ENCODE measurements at regions not wholly inside any gene's neighbourhood (a gene's known extent, or its start where the extent isn't known, plus 50 kb on each side); places are given as distances from the start of the nearest gene placed in this dataset.

DNA sequence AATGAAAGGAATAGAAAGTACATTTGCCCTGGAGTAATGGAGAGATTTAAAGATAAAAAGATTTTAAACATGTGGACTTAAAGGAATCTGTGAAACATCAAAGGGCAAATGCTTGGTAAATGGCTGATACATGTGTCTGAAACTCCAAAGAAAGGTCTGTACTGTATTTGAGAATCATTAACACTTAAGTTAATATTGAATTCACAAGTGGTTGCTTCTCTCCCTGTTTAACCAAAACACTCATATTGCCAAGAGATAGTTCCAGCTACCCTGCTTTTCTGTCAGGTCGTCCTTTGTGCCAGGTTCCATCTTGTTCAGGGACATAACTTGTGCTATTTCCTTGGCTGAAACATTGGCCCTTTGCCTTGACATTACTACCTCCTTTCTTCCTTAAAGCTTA lies 171.3 kb upstream of the HS3ST5 start:
- DNase-seq: no peak

DNA sequence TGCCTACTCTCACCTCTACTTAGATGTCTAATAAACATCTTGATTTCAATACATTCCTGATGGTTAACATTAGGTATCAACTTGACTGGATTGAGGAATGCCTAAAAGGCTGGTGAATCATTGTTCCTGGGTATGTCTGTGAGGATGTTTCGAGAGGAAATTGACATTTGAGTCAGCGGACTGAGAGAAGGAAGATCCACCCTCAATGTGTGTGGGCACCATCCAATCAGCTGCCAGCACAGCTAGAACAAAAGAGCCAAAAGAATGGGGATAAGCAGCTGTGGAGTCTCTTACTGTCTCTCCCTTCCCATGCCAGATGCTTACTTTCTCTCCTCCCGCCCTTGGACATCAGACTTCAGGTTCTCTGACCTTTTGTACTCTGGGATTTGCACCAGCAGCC lies 128.6 kb upstream of the HS3ST5 start:
- DNase-seq: no peak

DNA sequence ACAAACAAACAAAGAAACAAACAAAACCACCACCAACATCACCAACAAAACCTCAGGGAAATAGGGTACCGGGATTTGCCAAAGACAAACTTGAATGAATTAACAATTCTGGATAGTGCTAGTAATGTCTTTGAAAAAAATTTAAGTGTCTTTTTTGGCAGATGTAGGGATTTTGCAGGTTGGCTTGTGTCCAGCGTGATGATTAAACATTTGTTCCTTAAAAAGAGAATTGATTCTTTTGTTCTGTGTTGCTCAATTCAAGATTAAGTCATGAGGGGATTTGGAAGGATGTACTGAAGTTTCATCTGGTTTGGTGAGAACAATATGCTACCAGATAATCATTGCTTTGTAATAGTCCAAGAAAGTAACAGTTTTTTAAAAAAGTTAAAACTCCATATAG lies 125.1 kb upstream of the HS3ST5 start:
- DNase-seq: no peak

DNA sequence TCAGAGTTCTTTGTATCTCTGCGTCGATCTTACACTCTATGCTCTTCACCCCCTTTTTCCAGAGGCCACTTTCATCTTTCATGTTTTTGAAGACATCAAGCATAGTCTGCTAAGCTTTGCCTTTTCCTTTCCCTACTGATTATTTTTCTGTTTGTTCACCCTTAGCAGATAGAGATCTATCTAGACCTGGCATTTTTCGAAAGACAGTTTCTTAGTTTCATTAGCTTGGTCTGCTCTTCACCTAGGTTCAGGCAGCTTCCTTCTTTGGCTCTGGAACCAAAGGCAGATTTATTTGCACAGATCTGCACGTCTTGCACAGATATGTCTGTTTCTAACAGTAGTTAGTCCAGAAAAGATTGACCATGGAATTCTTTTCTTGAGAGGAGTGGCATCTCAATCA lies 122.7 kb upstream of the HS3ST5 start:
- DNase-seq: no peak

DNA sequence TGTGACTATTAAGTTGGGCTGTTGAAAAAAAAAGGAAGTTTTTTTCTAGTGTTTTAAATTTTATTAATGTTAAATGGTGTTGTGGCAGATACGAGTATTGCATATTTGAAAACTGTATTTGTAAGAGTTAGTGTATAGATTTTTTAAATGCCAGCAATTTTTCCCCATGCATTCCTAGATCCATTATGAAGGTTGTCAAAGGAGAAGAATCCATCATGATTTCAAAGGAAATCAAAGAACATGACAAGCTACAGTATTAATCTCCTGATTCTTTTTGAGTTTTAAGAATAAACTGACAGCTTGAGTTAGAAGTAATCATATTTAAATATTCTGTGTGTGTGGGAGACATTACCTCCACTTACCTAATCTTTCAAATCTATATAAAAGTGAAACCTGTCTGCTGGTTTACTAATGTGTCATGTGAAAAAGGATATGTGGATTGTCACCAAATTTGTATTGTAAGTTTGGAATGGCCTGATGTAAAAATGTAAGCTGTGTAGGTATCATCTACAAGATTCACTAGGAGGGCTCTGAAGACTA lies 111.0 kb upstream of the HS3ST5 start:
- DNase-seq: no peak

DNA sequence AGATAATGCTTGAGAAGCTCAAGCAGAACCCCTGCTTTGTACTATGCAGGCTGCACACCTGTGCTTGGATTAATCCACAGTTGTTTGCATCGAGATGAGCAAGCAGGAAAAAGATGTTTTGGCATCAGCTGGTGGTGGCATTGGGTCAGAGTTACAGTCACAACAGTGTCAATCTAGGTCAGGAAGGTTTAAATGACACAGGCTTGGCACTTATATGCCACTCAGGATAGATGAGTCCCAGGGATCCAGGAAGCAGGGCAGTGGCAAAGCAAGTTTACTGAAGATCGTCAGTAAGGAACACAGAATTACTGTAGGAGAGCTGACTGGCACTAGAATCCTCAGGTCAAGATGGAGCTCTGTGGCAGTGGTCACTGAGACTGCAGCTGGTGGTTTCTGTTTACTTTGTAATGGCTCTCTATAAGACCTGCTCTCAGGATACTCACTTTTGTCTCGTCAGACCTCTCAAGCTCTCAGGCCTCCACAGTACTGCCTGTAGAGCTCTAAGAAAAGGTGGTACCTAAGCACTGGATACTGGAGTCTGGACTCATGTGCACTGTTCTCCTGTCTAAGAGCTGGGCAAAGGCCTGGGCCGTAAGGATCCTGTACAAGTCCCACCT lies 110.1 kb upstream of the HS3ST5 start:
- DNase-seq: no peak

DNA sequence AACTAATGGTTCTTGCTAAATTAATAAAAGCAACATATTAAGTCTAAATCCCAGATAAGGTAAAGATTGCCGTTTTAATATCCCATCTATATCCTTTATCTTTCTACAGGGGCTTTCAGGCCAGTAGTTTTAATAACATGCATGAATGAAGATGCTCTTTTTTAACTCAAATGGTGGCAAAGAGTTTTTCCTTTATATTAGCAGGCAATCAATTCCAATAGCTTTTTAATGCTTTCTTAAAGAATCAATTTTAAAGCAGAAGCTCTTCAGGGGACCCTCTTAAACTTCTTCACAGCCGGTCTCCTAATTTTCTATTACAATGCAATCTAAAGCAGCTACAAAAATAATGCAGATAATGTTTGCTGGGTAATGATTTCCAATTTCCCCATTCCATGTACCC lies 107.8 kb upstream of the HS3ST5 start:
- no peak for DNase-seq

DNA sequence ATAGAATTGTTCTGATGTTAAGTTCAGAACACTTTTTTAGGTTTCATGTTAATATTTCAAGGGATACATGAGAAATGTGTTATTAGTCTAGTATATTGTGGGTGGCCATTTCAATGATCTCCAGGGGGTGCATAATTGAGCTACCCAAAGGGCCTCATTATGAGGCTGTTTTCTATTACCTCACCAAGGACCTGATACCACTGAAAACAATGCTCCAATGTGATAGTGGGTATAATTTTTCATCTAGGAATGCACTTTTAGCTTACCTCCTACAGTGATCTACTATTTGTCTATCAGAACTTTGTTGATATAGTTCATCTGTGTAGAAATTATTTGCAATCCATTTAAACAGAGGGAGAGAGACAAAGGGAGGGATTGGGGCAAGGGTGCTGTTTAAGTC lies 106.8 kb upstream of the HS3ST5 start:
- no peak for DNase-seq

DNA sequence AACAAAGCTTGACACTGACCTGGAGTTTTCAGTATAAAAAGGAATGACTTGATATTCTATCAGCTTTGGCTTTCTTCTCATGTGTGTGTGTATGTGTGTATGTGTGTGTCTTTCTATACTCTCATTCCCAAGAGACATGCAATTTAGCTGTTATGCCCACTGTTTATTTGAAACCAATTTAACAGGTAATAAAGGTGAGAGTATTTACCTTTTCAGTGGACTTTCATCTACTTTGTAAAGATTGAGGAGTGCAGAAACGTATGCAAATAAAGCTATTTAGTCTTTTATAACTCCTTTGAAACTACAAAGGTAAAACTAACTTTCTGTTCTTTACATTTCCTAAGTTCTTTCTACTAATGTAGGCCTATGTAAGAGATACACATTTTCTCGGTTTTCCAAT lies 103.5 kb upstream of the HS3ST5 start:
- no peak for DNase-seq

DNA sequence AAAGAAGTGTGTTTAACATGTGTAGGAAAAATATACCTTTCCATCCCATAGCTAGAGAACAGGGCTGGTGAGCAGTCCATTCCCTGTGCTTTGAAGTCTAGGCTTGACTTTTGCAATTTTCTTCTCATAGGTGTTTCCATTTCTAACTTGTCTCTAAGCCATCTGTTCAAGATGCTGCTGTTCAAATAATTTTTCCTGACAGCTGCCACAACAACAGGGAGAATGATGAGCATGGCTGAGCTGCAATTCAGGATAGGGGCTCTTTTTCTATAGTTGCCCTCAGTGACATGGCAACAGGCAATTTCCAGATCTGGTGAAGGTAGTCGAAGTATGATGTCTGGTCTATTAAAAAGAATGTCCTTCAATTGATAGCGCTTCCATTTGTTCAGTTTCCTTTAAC lies 103.0 kb upstream of the HS3ST5 start:
- no peak for DNase-seq

DNA sequence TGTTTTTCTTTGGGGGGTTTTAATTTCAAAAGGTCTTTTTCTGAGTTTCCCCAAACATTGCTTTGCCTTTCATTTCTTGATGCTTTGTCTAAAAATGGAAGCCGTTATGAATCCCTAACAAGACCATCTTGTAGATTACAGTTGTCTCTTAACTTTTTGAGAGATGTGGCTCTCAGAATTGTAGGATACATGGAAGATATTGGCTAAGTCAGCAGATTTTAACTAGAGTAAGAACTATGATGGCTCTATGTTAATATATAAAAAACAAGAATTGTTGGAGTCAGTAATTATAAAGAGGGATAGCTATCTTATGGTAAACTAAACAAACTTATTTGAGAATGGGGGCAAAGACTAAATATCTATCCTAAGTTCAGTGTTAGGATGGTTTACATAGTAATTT lies 96.6 kb upstream of the HS3ST5 start:
- no peak for DNase-seq

DNA sequence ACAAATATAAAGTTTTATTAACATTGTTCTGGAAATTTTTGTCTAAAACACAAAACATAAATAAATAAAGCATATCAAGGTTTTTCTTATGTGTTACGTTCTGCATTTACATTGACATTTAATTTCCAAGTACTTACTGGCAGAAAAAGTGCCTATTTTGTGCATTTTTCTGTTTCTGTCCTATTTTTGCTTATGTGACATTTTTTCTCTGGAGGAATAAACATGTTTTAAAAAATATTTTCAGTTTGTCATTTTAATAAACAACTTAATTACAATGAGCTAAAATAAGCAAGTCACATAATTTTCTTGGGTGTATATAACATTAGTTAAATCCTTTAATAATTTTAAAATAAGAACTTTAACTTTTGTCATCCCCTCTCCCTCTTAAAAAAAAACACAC lies 94.4 kb upstream of the HS3ST5 start:
- no peak for DNase-seq

DNA sequence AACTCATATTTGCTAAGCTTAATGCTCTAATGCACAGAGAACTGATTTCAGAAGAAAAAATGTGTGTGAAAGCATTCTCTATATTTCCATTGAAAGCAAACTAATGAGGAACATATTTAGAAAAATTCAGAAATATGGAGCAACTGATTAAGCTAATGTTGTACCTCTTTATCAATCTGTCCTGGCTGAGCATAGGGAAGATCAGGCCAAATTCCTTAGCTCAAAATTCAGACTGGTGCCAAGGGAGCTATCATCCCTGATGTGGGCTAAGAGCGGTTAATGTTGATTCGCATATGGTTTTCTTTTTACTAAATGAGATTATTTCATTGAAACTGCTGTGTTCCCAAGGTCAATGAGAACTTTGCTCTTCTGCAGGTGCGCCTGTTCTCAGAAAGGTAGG lies 93.9 kb upstream of the HS3ST5 start:
- DNase-seq: no peak

DNA sequence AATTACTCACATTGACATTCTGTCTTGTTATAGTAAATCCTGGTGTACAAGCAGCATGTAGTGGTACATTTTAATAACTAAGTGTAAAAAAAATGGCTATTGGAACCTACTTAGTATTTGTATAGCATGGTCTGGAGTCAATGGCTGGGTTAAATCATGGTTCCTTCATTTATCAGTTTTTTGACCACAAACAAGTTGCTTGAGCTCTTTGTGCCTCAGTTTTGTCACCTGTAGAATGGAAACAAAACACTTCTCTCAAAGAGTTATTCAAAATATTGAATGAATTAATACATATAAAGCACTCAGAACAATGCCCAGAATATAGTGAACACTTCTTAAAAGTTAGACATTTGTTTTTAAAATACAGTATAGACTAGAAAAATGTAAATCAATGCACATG lies 93.2 kb upstream of the HS3ST5 start:
- no peak for DNase-seq

DNA sequence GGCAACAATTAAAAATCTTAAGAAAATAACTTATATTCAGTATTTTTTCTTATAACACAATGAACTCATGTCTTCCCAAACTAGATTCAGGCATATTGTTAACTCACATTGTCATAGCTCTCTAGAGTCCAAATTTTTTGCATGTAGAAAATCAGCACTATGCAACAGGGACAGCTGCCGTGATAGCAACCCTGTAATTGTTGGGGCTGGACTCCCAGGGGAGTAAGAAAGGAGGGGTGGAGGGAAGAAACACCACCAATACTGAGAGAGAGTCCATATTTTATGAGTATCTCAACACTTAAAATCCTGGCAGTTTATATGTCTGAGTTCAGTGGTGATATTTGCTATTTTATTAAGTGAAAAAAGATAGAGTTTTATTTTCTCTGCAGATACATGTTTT lies 89.6 kb upstream of the HS3ST5 start:
- no peak for DNase-seq

DNA sequence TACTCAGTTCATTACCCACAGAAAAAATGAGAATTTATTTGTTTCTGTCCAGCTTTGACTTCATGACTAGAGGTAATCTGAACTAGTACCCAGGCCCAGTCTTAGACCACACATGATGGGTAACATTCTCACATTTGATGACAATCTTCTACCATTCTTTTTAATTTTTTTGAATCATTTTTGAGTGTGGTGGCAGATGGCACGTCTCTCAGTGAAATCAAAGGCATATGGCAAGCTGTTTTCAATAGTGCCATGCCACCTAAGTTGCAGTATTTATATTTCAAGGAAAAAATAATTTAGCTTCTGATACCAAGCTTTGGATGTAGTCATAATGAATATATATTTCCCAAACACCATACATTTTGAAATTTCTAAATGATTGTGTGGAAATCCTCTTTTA lies 88.8 kb upstream of the HS3ST5 start:
- no peak for DNase-seq

DNA sequence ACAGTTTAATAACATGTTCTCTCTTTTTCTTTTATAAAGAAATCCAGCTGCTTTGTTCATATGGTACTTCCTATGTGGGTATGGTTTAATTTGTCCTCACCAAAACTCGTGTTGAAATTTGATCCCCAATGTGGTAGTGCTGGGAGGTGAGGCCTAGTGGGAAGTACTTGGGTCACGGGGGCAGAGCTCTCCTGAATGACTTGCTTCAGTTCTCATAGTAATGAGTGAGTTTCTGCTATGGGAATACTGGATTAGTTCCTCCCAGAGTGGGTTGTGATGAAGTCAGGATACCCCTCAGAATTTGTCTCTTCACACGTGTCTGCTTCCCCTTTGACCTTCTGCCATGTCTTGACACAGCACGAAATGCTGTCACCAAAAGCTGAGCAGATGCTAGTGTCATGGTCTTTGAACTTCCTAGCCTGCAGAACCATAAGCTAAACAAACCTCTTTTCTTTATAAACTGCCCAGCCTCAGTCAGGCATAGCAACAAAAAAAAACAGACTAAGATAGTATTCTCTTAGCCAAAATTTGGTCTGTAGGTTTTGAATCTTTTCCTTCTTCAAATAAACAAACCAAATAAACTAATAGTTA lies 87.8 kb upstream of the HS3ST5 start:
- no peak for DNase-seq

DNA sequence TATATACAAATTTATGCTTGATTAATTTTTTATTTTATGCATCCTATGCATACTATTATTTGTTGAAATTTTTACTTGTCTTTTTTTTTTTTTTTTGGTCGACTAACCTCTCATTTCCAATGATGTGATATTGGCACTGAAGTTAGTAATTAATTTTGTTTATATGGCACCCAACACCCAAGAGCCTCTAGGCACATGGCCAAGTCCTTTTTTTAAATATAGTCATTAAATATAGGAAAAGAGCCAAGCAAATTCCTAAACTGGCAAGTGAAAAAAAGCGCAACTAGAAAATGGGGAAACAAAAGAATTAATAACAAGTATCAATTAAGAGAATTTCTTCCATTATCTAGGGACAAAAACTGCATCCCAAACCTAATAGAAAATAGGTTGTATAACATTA lies 85.5 kb upstream of the HS3ST5 start:
- DNase-seq: no peak

DNA sequence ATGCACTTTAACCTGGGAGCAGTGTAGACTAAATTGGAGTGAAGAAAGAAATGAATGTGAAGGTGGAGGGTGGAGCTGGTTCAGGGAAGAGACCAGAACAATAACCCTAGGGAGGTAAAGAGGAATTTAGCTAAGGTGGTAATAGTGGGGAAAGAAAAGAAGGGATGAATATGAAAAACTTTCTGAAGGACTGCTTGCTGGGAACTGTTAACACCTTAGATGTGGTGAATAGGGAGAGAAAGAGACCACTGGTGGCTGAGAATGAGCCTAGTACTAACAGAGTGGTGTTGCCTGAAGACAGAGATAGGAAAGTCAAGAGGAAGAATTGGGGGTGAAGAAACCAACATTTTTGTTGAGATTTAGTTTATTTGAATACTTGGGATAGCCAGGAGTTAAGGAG lies 78.4 kb upstream of the HS3ST5 start:
- no peak for DNase-seq

DNA sequence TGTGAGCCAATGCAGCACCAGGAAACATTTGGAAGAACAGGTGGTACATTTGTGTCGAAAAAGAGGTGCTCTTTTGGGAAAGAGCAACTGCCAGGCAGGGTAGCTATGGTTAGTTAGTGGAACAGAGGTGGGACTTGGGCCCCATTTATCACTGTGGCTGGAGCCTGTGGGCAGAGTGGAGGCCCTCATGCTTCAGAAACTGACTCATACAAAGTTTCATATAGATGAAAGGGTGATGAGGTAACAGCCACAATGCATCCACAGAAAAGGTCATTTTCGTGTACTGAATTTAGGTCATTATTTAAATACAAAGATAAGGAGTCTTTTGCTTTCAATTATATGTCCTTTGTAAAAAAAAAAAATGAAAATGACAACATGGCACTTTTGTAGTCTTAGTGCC lies 76.4 kb upstream of the HS3ST5 start:
- no peak for DNase-seq

DNA sequence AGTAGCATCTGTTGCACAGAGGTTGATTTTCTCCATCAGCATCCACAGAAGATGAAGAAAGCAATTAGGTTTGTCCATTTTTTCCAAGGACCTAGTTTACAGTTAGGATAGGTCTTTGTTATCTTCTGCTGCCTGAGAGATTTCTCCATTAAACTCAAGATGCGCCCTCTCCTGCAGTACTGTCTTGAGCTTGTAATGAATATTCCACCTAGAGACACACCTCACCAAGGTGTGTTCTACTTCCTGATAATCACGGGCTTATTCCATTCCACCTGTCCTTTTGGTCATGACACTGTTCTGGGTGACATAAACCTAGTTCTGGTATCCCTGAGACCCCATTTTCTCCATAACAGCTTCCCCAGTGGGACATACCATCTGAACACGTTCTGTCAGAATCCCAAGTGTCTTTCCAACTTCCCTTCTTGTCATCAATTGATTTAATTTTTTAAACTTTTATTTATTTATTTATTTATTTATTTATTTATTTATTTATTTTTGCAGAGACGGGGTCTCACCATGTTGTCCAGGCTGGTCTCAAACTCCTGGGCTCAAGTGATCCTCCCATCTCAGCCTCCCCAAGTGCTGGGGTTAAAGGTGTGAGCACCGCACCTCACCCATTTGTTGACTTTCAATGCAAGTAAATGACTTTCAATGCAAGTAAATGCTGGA lies 75.6 kb upstream of the HS3ST5 start:
- DNase-seq: no peak

DNA sequence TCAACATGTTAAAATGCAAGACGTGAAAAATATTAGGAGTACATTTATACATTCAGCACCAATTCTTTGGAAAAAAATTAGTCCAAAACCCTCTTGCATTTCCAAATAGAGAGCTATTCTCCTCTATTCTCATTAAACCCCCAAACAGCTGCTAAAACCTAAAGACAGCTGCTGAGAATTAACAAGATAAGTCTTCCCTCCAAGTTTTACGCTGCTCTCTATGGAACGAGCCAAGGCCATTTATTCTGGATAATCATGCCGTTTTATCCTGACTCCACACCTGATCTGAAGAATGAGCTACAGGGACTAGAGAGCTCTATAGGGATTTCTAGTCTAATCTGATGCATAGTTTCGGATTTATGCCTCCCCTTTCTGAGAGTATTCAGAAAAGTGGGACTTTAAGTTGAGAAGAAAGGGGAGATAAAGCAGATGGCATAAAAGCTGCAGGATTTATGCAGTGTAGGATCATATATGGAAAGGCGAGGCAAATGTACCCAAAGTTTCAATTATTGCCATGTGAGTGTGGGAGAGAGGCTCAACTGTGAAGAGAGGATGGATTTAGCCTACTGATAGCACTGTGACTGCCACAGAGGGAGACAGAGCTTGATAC lies 64.7 kb upstream of the HS3ST5 start:
- no peak for DNase-seq

DNA sequence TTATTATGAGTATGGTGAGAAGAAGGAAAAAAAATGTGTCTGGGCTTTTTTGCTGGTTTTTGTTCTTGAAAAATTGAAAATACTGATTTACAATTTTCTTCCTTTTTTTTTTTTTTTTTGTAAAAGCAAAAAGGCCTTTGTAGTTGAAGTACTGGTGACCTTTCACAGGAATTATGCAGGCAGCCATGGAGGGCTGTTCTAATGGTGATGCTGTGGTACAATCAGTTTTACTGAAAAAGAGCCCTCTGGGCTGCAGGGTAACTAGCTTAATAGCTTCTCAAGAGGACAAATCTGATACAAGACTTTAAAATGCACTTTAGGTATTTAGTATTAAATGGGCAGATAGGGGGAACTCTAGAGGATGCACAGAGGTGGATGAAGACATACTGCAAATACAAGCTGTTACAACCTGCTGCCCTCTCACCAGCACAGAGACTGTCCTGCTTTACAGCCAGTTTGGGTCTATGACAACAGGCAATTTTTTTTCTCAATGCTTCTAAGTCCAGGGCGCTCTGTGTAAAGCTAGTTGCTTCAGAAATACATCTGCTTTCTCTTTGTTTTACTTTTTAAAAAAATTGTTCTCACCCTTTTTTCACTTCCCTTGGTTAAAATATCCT lies 61.6 kb upstream of the HS3ST5 start:
- DNase-seq: no peak

DNA sequence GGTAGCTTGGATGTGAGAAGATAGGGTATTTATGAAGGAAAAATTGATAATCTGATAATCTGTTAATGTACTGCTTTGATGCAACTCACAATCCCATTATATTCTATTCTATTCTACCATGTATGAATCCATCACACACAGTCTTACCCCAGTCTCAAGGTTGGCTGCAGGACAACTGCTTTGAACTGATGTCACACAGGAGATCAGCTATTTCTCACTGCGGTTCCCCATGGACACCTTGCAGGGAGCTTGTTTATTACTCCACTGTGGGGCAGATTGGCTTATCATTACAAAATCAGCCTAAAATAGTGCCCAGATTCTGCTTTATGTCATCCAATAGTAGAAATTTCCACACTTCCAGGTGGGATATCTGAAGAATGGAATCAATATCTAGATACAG lies 61.0 kb upstream of the HS3ST5 start:
- DNase-seq: no peak

Measured in CD4-positive, alpha-beta T cell treated with Interleukin-21 for 1 hour (primary cell).